Bronchial epithelial cell (primary cell): ENCODE measurements at regions not wholly inside any gene's neighbourhood (a gene's known extent, or its start where the extent isn't known, plus 50 kb on each side); places are given as distances from the start of the nearest gene placed in this dataset.

Experiments
- DNase-seq: peaks from one replicate; pipeline ENCODE4 v3.0.0-alpha.2; 2010; ENCODE audit warnings: low read depth
- FAIRE-seq: peaks from 2 replicates; lab custom pipeline; 2011; peaks lifted over from hg19 to GRCh38; lab: Jason Lieb, UNC
- H3K27me3 ChIP-seq: 2 replicates; pipeline ENCODE4 v1.5.1; 2011; ENCODE audit warnings: low read length; ENCODE audit not compliant: control insufficient read depth, insufficient read depth
- H3K36me3 ChIP-seq: 2 replicates; pipeline ENCODE4 v1.5.1; 2011; ENCODE audit warnings: low read length; ENCODE audit not compliant: control insufficient read depth, insufficient read depth
- H3K4me3 ChIP-seq: 2 replicates; pipeline ENCODE4 v1.5.1; 2011; ENCODE audit warnings: mild to moderate bottlenecking, low read depth, low read length, control low read depth
- TF ChIP-seq, protein P1 (sequence below): IDR thresholded peaks from 2 replicates; pipeline ENCODE4 v1.5.1; 2011; ENCODE audit warnings: mild to moderate bottlenecking, moderate library complexity, low read length, control low read depth, inconsistent platforms; ENCODE audit not compliant: insufficient read depth, severe bottlenecking

DNA sequence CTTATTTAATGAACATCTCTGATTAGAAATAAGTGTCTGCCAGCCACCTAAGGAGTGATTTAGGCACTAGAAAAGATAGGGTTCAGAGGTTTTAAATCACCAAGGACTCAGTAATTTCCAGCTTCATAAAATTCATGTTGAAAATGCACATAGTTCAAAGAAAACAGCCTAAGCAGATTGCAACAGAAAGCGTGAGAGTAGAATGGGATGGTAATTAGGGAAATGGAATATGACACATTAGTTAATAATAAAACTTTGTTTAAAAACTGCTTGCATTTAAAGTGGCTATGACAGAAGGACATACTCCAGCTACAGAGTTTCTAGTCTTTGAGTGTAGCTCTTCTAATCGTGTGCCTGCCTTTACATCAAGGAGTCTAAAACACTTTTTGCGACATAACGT is 490.8 kb downstream of the TLE4 start:
- Histone ChIP-seq H3K36me3 (no peaks in the 10 kb centered on the region), H3K4me3 (no peak overlapping the region), H3K27me3 (no peaks in the 10 kb centered on the region)
- FAIRE-seq (no peak), DNase-seq (no peak)
- TF ChIP-seq, protein P1, sequence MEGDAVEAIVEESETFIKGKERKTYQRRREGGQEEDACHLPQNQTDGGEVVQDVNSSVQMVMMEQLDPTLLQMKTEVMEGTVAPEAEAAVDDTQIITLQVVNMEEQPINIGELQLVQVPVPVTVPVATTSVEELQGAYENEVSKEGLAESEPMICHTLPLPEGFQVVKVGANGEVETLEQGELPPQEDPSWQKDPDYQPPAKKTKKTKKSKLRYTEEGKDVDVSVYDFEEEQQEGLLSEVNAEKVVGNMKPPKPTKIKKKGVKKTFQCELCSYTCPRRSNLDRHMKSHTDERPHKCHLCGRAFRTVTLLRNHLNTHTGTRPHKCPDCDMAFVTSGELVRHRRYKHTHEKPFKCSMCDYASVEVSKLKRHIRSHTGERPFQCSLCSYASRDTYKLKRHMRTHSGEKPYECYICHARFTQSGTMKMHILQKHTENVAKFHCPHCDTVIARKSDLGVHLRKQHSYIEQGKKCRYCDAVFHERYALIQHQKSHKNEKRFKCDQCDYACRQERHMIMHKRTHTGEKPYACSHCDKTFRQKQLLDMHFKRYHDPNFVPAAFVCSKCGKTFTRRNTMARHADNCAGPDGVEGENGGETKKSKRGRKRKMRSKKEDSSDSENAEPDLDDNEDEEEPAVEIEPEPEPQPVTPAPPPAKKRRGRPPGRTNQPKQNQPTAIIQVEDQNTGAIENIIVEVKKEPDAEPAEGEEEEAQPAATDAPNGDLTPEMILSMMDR = no peak

DNA sequence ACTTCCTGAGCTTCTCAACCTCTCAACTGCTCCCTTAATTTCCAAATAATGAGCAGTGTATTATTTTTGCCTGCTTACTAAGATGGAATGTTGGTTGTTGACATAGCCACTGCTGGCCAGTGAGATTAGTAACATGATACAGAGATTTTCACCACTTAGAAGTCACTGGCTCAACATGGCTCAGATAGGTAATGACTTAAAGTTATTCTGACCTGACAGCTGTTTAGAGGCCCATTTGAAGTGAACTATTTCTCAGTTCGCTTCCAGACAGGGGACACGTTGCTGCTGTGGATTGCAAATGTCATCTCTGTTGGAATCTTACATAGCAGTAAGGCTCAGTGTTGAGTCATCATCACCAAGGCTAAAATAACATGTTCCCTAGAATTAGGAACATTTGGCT is 490.2 kb downstream of the TLE4 start:
- H3K27me3 ChIP-seq = no peaks in the 10 kb centered on the region
- DNase-seq = peak; percentile 30
- FAIRE-seq = no peak
- H3K36me3 ChIP-seq = no peaks in the 10 kb centered on the region
- TF ChIP-seq, protein P1 = no peak
- no peak overlapping the region for H3K4me3 ChIP-seq

DNA sequence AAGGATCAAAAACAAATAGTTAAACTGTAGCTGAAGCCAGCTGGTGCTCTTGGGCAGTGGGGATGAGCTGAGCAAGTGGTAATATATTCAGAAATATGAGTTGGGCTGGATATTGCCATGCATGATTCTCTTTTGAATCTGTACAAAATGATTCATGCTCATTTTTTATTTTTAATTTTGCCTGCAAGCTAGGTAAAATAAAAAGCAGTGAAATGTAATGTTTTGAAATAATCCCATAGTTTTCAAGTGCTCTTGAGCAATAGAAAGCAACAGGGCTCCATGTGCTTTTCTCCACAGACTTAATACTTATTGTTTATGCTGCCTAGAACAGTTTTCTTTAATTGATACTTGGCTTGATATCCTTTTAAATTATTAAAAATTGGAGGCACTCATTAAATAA is 489.3 kb downstream of the TLE4 start:
- Histone ChIP-seq H3K36me3 (no peaks in the 10 kb centered on the region), H3K4me3 (no peak overlapping the region), H3K27me3 (no peaks in the 10 kb centered on the region)
- no peak for DNase-seq
- no peak for FAIRE-seq
- TF ChIP-seq, protein P1 = no peak

DNA sequence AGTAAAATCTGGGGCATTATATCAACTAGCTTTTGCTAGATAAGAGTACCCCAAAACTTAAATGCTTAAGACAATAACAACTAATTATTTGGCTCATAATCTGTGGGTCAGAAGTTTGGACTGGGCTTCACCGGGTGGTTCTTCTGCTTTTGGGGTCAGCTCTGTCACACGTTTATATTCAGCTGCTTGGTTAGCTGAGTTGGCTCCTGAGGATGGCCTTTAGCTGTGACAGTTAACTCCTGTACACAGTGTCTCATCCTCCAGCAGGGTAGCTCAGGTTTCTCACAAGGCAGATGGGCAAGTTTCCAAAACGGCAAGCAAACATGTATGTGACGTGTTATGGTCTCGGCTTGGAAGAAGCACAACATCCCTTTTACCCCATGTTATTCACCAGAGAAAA is 488.2 kb downstream of the TLE4 start:
- Histone ChIP-seq H3K4me3 (no peak overlapping the region), H3K27me3 (no peaks in the 10 kb centered on the region), H3K36me3 (no peaks in the 10 kb centered on the region)
- no peak for FAIRE-seq
- DNase-seq = no peak
- TF ChIP-seq, protein P1 = no peak

DNA sequence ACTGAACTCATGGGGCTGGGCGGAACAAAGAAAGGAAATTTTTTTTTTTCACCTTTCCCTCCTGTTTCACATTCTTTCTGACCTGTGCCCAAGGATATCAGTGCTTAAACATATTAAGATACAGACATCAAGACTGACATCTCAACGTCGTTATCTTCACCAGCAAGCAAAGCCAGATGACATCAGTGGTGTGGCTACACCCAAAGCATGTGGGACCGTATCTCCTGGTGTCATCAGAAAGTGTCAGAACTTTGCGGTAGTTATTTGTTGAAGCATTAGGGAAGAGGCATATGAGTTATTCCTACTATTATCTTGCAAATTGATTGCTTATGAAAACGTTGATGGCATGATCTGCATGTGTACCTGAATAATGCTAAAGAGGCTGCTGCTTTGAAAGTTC is 487.4 kb downstream of the TLE4 start:
- FAIRE-seq (no peak), DNase-seq (no peak)
- TF ChIP-seq, protein P1 = no peak
- H3K27me3 ChIP-seq = no peaks in the 10 kb centered on the region
- no peaks in the 10 kb centered on the region for H3K36me3 ChIP-seq
- H3K4me3 ChIP-seq = no peak overlapping the region

DNA sequence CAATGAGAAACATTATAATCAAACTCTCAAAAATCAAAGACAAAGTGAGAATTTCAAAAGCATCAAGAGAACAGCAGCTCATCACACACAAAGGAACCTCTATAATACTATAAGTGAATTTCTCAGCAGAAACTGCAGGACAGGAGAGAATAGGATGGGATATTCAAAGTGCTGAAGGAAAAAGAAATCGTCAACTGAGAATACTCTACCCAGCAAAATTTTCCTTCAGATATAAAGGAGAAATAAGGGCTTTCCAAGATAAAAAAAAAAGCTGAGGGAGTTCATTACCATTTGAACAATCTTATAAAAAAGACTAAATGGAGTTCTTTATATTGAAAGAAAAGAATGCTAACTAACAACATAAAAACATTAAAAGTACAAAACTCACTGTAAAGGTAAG is 481.1 kb downstream of the TLE4 start:
- Histone ChIP-seq H3K4me3 (no peak overlapping the region), H3K36me3 (no peaks in the 10 kb centered on the region), H3K27me3 (no peaks in the 10 kb centered on the region)
- DNase-seq (no peak), FAIRE-seq (no peak)
- TF ChIP-seq, protein P1 = no peak
